Inferior parietal cortex (tissue), 1 donor: ENCODE measurements at regions not wholly inside any gene's neighbourhood (a gene's known extent, or its start where the extent isn't known, plus 50 kb on each side); places are given as distances from the start of the nearest gene placed in this dataset.

Source experiments
- DNase-seq: peaks from one replicate; pipeline ENCODE4 v3.0.0-alpha.2; 2016; ENCODE audit errors: extremely low spot score

- DNase-seq: no peak
Measured at GRCh38 chr2:128628996-128629395, 310.3 kb upstream of the HS6ST1 start.

- no peak for DNase-seq
Measured at GRCh38 chr2:128630974-128631697, 312.5 kb upstream of the HS6ST1 start.

GRCh38 chr2:128631698-128632500 is 313.2 kb upstream of the HS6ST1 start:
- no peak for DNase-seq

GRCh38 chr2:128632501-128632800 is 313.8 kb upstream of the HS6ST1 start:
- no peak for DNase-seq

GRCh38 chr2:128633501-128633900 is 314.8 kb upstream of the HS6ST1 start:
- DNase-seq: no peak

- no peak for DNase-seq
Measured at GRCh38 chr2:128635361-128635900, 316.8 kb upstream of the HS6ST1 start.

GRCh38 chr2:128636802-128637147 is 318.1 kb upstream of the HS6ST1 start:
- no peak for DNase-seq

- DNase-seq: no peak
Measured at GRCh38 chr2:128637481-128638155, 318.9 kb upstream of the HS6ST1 start.

GRCh38 chr2:128638341-128639119 is 319.9 kb upstream of the HS6ST1 start:
- peak; percentile 43 for DNase-seq

GRCh38 chr2:128639120-128639477 is 320.4 kb upstream of the HS6ST1 start:
- no peak for DNase-seq

GRCh38 chr2:128639693-128640092 is 321.0 kb upstream of the HS6ST1 start:
- DNase-seq: no peak

- DNase-seq: no peak
Measured at GRCh38 chr2:128640166-128640844, 321.6 kb upstream of the HS6ST1 start.

- DNase-seq: no peak
Measured at GRCh38 chr2:128640845-128641360, 322.2 kb upstream of the HS6ST1 start.

GRCh38 chr2:128641421-128642080 is 322.9 kb upstream of the HS6ST1 start:
- no peak for DNase-seq

- no peak for DNase-seq
Measured at GRCh38 chr2:128642316-128642715, 323.6 kb upstream of the HS6ST1 start.

GRCh38 chr2:128642821-128643220 is 324.2 kb upstream of the HS6ST1 start:
- no peak for DNase-seq

GRCh38 chr2:128643221-128644065 is 324.8 kb upstream of the HS6ST1 start:
- DNase-seq: no peak

GRCh38 chr2:128644156-128644555 is 325.5 kb upstream of the HS6ST1 start:
- DNase-seq: no peak

GRCh38 chr2:128644718-128645256 is 326.1 kb upstream of the HS6ST1 start:
- no peak for DNase-seq
